Mesodermal cell (in vitro differentiated cells): ENCODE measurements at regions not wholly inside any gene's neighbourhood (a gene's known extent, or its start where the extent isn't known, plus 50 kb on each side); places are given as distances from the start of the nearest gene placed in this dataset.

ENCODE experiments used
- H3K27ac ChIP-seq: 2 replicates; pipeline ENCODE4 v1.7.0; 2013; ENCODE audit warnings: mild to moderate bottlenecking, low read depth, low read length, moderate library complexity; ENCODE audit not compliant: severe bottlenecking
- H3K36me3 ChIP-seq: 2 replicates; pipeline ENCODE4 v1.7.1; 2013; ENCODE audit warnings: mild to moderate bottlenecking, low read length, moderate library complexity; ENCODE audit not compliant: control insufficient read depth, insufficient read depth
- H3K4me1 ChIP-seq: one replicate; pipeline ENCODE4 v1.7.1; 2013; ENCODE audit warnings: mild to moderate bottlenecking, low read length; ENCODE audit not compliant: insufficient read depth, control insufficient read depth, poor library complexity, severe bottlenecking
- H3K4me3 ChIP-seq: 2 replicates; pipeline ENCODE4 v1.7.0; 2013; ENCODE audit warnings: low read length, control low read depth, mild to moderate bottlenecking; ENCODE audit not compliant: insufficient read depth, poor library complexity, severe bottlenecking; ENCODE audit errors: extremely low read depth
- H3K9me3 ChIP-seq: 2 replicates; pipeline ENCODE4 v1.7.1; 2013; ENCODE audit warnings: mild to moderate bottlenecking, low read length, moderate library complexity; ENCODE audit not compliant: control insufficient read depth
- WGBS, 2 experiments: methylation state at CpG; one replicate each; pipeline ENCODE4 v1.1.5; 2013; ENCODE audit warnings: missing lambda C conversion rate in 2 of 2; ENCODE audit not compliant: insufficient coverage in 2 of 2; 5-methylcytosine and 5-hydroxymethylcytosine counted together

DNA sequence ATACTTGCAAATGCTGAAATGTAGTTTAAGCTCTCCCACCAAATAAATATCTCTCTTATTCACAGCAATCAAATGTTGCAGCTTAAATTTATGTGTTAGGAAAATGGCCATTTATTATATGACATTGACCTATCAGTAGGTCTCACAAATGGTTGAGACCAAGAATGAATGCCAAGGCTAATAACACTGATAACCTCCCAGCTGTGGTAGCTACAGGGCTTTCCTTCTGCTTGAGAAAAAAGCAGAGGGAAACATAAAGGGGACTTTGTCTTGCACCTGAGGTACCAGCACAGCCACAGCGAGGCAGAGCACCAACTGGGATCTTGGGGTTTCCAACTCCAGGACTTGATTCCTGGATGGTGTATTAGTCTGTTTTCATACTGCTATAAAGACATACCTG is 73.1 kb upstream of the TTC14 start:
- Histone ChIP-seq H3K36me3 (no peaks in the 10 kb centered on the region), H3K4me1 (no peaks in the 10 kb centered on the region), H3K4me3 (no peak overlapping the region), H3K27ac (no peak overlapping the region), H3K9me3 (no peaks in the 10 kb centered on the region)
- WGBS, 2 experiments, result 100% methylated on average over 1 of the region's 1 CpG

DNA sequence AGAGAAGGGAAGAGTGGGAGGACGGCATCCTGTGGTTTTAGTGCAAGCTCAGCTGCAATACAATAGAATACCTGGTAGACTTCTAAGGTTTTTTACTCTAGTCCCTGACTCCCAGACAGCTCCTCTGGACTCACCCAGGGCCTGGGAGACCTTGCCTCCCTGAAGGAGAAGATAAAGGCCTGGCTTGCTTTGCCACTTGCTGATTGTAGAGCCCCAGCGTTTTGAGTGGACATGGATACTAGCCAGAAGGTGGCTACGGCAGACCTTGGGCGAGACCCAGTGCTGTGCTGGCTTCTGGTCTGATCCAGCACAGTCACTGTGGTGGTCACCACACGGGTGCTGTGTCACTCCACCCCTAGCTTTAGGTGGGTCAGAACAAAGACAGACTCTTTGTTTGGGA is 72.2 kb upstream of the TTC14 start:
- WGBS, 2 experiments, result 77 to 100% methylated on average over 4 of the region's 5 CpGs
- H3K9me3 ChIP-seq, result no peaks in the 10 kb centered on the region
- no peak overlapping the region for H3K27ac ChIP-seq
- H3K4me3 ChIP-seq, result no peak overlapping the region
- H3K4me1 ChIP-seq, result no peaks in the 10 kb centered on the region
- H3K36me3 ChIP-seq, result no peaks in the 10 kb centered on the region

DNA sequence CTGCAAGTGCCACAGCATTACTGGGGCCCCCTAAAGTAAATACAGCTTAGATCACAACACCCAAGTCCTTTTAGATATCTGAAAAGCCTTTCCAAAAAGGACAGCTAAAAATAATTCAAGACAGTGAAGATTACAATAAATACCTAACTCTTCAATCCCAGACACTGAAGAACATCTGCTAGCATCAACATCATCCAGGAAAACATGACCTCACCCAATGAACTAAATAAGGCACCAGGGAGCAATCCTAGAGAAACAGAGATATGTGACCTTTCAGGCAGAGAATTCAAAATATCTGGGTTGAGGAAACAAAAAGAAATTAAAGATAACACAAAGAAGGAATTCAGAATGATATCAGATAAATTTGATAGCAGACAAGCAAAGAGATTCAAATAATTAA is 71.7 kb upstream of the TTC14 start:
- Histone ChIP-seq H3K4me1 (no peaks in the 10 kb centered on the region), H3K4me3 (no peak overlapping the region), H3K27ac (no peak overlapping the region), H3K36me3 (no peaks in the 10 kb centered on the region), H3K9me3 (no peaks in the 10 kb centered on the region)

- H3K27ac ChIP-seq, result no peak overlapping the region
- H3K4me3 ChIP-seq, result no peak overlapping the region
- no peaks in the 10 kb centered on the region for H3K36me3 ChIP-seq
- WGBS, 2 experiments, result 86 to 99% methylated on average over 7 to 9 of the region's 10 CpGs
- H3K4me1 ChIP-seq, result no peaks in the 10 kb centered on the region
- no peaks in the 10 kb centered on the region for H3K9me3 ChIP-seq
Measured at GRCh38 chr3:180531303-180532278, 70.4 kb upstream of the TTC14 start.

DNA sequence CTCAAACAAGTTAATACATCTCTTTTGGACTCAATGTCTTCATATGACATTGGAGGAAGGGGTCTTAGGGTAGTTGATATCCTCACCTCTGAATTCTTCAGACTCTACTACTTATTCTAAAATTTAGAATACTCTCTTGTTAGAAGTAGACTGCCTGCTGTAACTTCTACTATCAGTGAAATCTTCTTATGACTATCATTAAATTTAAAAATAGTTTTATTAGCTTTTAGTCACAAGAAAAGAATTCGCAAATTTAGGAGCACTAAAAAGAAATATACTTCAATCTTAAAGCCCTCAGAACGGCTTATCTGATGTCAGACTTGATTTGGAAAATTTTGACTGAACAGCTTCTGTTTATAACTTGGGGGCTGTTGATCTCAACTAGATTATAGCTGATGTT is 67.1 kb upstream of the TTC14 start:
- H3K27ac ChIP-seq, result no peak overlapping the region
- H3K4me3 ChIP-seq, result no peak overlapping the region
- no CpG with 5 or more reads among the region's 2 CpGs for WGBS, 2 experiments
- H3K4me1 ChIP-seq, result no peaks in the 10 kb centered on the region
- no peaks in the 10 kb centered on the region for H3K36me3 ChIP-seq
- H3K9me3 ChIP-seq, result no peaks in the 10 kb centered on the region

DNA sequence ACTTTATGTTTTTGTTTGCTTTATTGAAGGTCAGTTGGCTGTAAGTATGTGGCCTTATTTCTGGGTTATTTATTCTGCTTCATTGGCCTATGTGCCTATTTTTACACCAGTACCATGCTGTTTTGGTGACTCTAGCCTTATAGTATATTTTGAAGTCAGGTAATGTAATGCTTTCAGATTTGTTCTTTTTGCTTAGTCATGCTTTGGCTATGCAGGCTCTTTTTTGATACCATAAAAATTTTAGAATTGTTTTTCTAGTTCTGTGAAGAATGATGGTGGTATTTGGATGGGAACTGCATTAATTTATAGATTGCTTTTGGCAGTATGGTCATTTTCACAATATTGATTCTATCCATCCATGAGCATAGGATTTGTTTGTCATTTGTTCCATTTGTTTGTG is 63.5 kb upstream of the TTC14 start:
- H3K4me3 ChIP-seq, result no peak overlapping the region
- H3K4me1 ChIP-seq, result no peaks in the 10 kb centered on the region
- no peaks in the 10 kb centered on the region for H3K36me3 ChIP-seq
- H3K27ac ChIP-seq, result no peak overlapping the region
- no peaks in the 10 kb centered on the region for H3K9me3 ChIP-seq

DNA sequence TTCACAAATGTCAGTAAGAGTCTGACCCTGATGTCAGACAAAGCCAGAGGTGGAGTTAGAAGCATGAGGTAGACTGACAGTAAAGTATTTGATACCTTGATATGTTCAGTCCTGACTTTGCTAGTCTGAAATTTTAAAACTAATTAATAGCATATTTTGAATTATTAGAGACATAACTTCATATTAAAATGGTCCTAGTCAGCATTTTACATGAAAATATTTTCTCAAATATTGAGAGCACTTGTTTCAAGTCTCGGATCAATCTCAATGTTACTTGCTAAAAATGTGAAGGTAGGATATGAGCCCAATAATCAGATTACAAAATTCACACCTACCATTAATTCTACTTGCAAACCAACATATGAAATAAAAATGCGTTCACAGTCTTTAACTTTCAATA is 58.1 kb upstream of the TTC14 start:
- Histone ChIP-seq H3K4me3 (no peak overlapping the region), H3K4me1 (no peaks in the 10 kb centered on the region), H3K27ac (no peak overlapping the region), H3K36me3 (no peaks in the 10 kb centered on the region), H3K9me3 (no peaks in the 10 kb centered on the region)
- no CpG with 5 or more reads among the region's 2 CpGs for WGBS, 2 experiments

DNA sequence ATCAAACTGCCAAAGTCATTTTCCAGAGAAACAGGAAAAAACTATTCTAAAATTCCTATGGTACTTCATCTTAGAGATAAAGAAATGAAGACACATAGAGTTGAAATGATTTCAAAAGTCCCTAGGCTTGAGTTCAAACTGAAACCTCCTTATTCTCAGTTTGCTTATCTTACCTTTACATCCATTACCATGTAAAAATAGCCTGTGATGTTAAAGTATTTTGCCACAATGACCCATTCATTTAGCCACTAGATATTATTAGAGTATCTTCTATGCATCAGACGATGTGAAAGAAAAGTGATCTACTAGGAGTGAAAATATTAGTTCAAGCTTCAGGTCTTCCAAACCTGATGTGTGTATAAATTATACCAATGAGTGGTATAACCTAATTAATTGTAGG is 55.1 kb upstream of the TTC14 start:
- no peaks in the 10 kb centered on the region for H3K4me1 ChIP-seq
- WGBS, 2 experiments, result no CpG with 5 or more reads among the region's 1 CpG
- H3K4me3 ChIP-seq, result no peak overlapping the region
- no peaks in the 10 kb centered on the region for H3K36me3 ChIP-seq
- H3K9me3 ChIP-seq, result no peaks in the 10 kb centered on the region
- no peak overlapping the region for H3K27ac ChIP-seq

GRCh38 chr3:180548050-180548449 is 53.9 kb upstream of the TTC14 start:
- Histone ChIP-seq H3K4me1 (no peaks in the 10 kb centered on the region), H3K27ac (no peak overlapping the region), H3K36me3 (no peaks in the 10 kb centered on the region), H3K9me3 (no peaks in the 10 kb centered on the region), H3K4me3 (no peak overlapping the region)
- 63 to 80% methylated on average over 1 of the region's 1 CpG for WGBS, 2 experiments
